ENCODE measurements at regions not wholly inside any gene's neighbourhood (a gene's known extent, or its start where the extent isn't known, plus 50 kb on each side); places are given as distances from the start of the nearest gene placed in this dataset.

DNA sequence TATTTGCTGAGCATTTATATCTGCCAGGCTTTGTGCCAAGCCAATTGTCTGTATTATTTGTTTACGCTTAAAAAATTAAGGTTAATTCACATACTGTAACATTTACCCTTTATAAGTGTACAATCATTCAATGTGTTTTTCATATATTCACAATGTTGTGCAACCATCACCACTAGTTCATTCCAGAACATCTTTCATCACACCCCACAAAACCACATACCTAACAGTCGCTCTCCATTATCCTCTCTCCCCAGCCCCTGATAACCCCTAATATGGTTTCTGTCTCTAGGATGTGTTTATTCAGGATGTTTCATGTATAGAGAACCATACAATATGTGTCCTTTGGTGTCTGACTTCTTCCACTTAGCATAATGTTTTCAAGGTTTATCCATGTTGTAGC, 234.1 kb downstream of the INSIG2 start:
- no peak overlapping the region for H3K27ac ChIP-seq
- TF ChIP-seq ZFX (IDR thresholded peaks at IDR 0.05), result no peak
- TF ChIP-seq, protein P1, sequence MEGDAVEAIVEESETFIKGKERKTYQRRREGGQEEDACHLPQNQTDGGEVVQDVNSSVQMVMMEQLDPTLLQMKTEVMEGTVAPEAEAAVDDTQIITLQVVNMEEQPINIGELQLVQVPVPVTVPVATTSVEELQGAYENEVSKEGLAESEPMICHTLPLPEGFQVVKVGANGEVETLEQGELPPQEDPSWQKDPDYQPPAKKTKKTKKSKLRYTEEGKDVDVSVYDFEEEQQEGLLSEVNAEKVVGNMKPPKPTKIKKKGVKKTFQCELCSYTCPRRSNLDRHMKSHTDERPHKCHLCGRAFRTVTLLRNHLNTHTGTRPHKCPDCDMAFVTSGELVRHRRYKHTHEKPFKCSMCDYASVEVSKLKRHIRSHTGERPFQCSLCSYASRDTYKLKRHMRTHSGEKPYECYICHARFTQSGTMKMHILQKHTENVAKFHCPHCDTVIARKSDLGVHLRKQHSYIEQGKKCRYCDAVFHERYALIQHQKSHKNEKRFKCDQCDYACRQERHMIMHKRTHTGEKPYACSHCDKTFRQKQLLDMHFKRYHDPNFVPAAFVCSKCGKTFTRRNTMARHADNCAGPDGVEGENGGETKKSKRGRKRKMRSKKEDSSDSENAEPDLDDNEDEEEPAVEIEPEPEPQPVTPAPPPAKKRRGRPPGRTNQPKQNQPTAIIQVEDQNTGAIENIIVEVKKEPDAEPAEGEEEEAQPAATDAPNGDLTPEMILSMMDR (conservative IDR thresholded peaks at IDR 0.05), result no peak

DNA sequence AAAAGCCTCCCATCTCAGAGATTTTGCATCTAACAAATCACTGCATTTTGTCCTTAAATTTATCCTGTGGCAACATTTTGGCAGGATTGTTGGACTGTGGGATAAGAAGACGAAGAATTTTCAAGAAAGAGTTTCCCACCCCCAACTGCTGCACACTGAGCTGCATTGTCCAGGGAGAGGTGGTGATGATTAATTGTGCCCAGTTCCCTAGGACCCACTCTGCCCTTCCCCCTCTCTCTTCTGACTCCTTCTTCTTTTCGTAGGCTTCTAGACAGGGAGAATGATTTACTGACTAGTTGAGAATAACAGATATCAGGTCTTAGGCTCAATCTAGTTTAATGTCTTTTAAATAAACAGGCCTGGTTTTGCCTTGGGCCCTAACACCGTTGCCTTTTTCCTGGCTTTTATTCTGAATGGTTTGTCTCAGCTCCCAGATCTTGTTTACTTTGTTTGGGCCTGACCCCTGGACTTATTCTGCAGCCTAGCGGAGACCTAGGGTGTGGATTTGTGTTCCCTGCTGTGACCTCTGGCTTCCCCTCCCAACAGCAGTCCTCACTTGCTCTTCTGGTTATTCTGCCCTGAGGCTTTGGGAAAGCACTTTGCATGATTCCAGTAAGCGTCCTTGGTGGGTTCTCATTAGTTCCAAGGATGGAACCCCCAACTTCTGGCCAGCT, 233.3 kb downstream of the INSIG2 start:
- TF ChIP-seq, protein P1 (conservative IDR thresholded peaks at IDR 0.05), result peak; percentile 51
- no peak for TF ChIP-seq ZFX (IDR thresholded peaks at IDR 0.05)
- H3K27ac ChIP-seq, result no peak overlapping the region

- no peak overlapping the region for H3K27ac ChIP-seq
- TF ChIP-seq ZFX (IDR thresholded peaks at IDR 0.05), result no peak
- TF ChIP-seq, protein P1 (conservative IDR thresholded peaks at IDR 0.05), result no peak
Observed at GRCh38 chr2:118320658-118321057, 232.4 kb downstream of the INSIG2 start.

GRCh38 chr2:118320196-118320595, 231.9 kb downstream of the INSIG2 start:
- no peak overlapping the region for H3K27ac ChIP-seq
- no peak for TF ChIP-seq ZFX (IDR thresholded peaks at IDR 0.05)
- TF ChIP-seq, protein P1 (conservative IDR thresholded peaks at IDR 0.05), result no peak

DNA sequence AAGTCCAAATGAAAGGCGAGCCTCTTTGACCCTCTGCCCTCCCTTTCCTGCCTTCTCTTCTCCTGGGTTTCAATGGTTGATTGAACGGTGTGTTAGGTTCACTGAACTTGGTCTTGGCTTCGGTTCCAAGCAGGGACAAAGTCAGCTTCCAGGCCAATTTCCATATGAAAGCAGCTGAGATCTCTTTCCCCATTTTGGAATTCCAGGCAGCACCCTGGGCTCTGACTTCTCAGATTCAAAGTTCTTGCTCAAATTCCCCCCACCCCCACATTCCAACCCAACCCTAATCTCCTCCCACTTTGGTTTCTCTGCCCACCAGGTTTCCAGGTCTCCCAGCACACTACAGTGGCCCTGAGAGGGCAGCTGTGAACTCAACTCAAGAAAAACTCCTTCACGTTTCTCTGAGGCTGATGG, 231.0 kb downstream of the INSIG2 start:
- TF ChIP-seq, protein P1 (conservative IDR thresholded peaks at IDR 0.05), result no peak
- no peak for TF ChIP-seq ZFX (IDR thresholded peaks at IDR 0.05)
- no peak overlapping the region for H3K27ac ChIP-seq

- H3K27ac ChIP-seq, result no peak overlapping the region
- TF ChIP-seq, protein P1 (conservative IDR thresholded peaks at IDR 0.05), result no peak
- TF ChIP-seq ZFX (IDR thresholded peaks at IDR 0.05), result no peak
Observed at GRCh38 chr2:118315606-118316005, 227.3 kb downstream of the INSIG2 start.

DNA sequence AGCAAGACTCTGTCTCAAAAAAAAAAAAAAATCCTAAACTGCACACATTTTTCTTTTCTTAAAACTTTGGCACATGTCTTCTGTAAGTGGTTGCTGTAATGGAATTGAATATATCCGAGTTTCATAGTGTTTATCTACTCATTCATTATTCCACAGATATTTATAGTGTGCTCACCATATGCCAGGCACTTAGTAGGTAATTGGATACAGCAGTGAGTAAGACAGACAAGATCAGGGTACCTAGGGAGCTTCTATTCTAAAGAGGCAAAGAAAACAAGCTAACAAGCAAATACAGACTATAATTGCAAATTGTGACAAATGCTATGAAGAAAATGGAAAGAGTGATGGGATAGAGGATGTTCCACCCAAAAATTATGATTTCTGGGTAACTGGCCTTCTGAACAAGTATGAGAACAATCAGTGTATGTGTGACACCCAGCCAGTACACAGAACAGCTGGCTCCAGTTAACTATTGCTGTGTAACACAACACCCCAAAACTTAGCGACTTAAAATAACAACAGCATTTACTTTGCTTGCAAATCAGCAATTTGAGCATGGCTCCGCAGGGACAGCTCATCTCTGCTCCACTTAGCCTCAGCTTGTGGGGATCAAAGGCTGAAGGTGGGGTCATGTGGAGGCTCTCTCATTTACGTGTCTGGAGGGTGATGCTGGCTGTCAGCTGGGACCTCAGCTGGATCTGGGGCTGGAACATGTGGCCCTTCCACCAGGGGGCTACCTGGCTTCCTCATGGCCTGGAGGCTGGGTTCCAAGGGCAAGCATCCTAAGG, 224.9 kb downstream of the INSIG2 start:
- H3K27ac ChIP-seq, result no peak overlapping the region
- TF ChIP-seq, protein P1 (conservative IDR thresholded peaks at IDR 0.05), result no peak
- TF ChIP-seq ZFX (IDR thresholded peaks at IDR 0.05), result no peak
